D721Med (cell line): ENCODE measurements at regions not wholly inside any gene's neighbourhood (a gene's known extent, or its start where the extent isn't known, plus 50 kb on each side); places are given as distances from the start of the nearest gene placed in this dataset.

Experiments used
- DNase-seq: peaks from one replicate; pipeline ENCODE4 v3.0.0; 2011; ENCODE audit warnings: low spot score; ENCODE audit not compliant: insufficient read length
- FAIRE-seq: peaks from 2 replicates; lab custom pipeline; 2011; peaks lifted over from hg19 to GRCh38; lab: Jason Lieb, UNC
- CTCF ChIP-seq: IDR thresholded peaks from 2 replicates; pipeline ENCODE4 v1.5.1; 2012; ENCODE audit warnings: mild to moderate bottlenecking, control low read depth; ENCODE audit not compliant: insufficient read depth; ENCODE audit errors: missing control alignments

DNA sequence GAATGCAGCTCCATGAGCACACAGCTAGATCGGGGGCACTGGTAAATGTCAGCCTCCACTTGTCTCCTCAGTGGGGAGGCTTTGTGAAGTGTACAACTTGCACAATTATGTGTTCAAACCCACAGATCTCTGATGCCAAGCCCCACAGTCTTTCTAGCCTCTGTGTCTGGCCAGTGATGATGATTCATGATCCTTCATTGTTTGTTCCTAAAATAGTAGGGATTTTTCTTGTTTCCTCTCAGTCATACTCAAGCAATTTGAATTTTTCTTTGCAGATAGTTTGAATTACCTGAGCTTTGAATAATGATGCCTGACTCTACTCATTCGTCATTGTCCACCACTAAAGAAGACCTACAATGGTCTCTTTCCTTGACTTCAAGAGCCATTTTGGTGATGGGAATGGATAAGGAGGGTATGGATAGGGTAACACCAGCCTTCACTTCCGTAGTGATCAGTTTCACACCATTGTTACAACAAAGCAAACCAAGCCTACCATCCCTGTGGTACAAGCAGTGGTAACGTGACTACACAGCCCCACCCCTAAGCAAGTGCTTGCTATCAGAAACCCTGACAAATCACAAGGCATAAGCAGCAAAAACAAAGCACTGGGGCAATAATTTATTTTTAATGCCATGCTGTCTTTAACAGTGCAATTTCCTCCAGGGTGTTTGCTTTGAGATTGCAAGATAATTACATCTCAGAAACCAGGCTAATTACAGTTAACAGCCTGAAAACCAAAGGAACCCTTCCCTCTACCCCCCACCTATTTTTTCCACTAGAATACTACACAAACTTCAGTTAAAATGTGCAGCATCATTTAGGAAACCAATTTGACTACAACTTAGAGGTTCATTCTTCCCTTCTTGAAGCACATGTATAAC lies 114.1 kb upstream of the PPP2R3A start:
- DNase-seq (no peak), FAIRE-seq (no peak)
- TF ChIP-seq CTCF = no peak

GRCh38 chr3:135853981-135854380 lies 111.5 kb upstream of the PPP2R3A start:
- DNase-seq (no peak), FAIRE-seq (no peak)
- no peak for TF ChIP-seq CTCF

- no peak for TF ChIP-seq CTCF
- FAIRE-seq = no peak
- DNase-seq = no peak
Measured at GRCh38 chr3:135860761-135861160, 104.8 kb upstream of the PPP2R3A start.

DNA sequence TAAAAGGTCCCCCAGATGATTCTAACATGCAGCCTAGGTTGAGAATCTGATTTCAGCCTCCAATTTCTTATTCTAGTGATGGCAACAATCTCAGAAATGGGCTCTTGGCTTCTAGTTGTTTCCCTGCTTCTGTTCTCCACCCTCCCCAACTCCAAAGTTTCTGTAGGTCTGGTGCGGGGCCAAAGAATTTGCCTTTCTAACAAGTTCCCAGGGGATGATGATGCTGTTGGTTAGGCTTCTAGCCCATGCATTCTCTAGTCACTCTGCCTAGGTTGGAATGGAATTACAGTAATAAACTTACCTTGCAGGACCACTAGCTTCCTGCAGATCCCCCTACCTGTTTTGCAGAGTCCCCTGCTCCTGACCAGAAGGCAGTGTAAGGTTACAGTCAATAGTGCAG lies 103.2 kb upstream of the PPP2R3A start:
- no peak for DNase-seq
- no peak for TF ChIP-seq CTCF
- no peak for FAIRE-seq

DNA sequence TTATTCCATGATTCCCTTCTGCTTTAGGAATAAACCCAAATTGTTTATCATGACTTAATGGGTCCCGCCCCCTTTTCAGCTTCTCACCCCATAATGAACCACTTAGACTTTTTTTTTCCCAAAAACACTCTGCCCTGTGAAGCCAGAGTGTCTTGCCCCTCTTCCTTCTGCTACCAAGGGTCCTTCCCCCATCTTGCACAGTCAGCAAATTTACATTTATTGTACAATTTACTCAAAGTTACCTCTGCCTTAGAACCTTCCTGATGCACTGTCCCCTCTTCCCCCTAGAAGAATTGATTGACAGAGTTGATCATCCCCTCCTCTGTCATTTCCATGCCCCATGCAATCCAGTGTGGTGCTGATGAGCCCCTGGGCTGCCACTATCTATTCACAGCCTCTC lies 101.5 kb upstream of the PPP2R3A start:
- no peak for TF ChIP-seq CTCF
- no peak for DNase-seq
- FAIRE-seq = no peak

- TF ChIP-seq CTCF = no peak
- DNase-seq = no peak
- FAIRE-seq = no peak
Measured at GRCh38 chr3:135865085-135865484, 100.4 kb upstream of the PPP2R3A start.

GRCh38 chr3:135865553-135865952 lies 100.0 kb upstream of the PPP2R3A start:
- no peak for FAIRE-seq
- no peak for DNase-seq
- TF ChIP-seq CTCF = no peak
